HG02840 (cell line): ENCODE measurements at regions not wholly inside any gene's neighbourhood (a gene's known extent, or its start where the extent isn't known, plus 50 kb on each side); places are given as distances from the start of the nearest gene placed in this dataset.
A peak's percentile ranks its signal among the peaks of the same experiment; 100 is the strongest.
"Not testable (repeated sequence)": the region's sequence is repeated elsewhere in the genome, so short reads cannot be mapped to it uniquely, and the experiment has no call there.

Experiments used
- ATAC-seq: cut with Tn5 transposase; IDR thresholded peaks from one replicate; pipeline ENCODE4 v1.9.1; 2021; ENCODE audit warnings: mild to moderate bottlenecking, moderate library complexity, moderate number of reproducible peaks; ENCODE audit not compliant: unreplicated experiment, low FRiP score

- no peak for ATAC-seq
These were observed 72.3 kb upstream of the SH3RF1 start for GRCh38 chr4:169342906-169343564.

- ATAC-seq = no peak
These were observed 71.6 kb upstream of the SH3RF1 start for GRCh38 chr4:169342159-169342860.

DNA sequence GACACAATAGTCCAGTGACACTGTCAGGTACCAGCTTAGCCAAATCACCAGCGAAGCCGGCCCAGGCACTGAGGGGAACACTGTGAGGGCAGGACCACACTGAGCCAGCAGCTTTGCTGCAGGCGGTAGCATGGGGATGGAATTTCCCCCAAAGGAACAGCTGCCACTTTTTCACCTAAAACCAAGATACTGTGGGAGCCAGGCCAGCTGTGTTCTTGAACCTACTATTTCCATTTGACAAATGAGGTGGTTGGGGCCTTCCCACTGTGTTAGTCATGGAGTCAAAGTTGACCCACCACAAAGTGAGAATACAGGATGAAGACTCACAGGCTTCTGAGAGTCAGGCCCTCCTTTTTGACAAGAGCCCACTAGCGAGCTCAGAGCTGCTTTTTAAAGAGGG lies 70.7 kb upstream of the SH3RF1 start:
- peak; percentile 77 for ATAC-seq

- no peak for ATAC-seq
These were observed 70.1 kb upstream of the SH3RF1 start for GRCh38 chr4:169340834-169341233.

DNA sequence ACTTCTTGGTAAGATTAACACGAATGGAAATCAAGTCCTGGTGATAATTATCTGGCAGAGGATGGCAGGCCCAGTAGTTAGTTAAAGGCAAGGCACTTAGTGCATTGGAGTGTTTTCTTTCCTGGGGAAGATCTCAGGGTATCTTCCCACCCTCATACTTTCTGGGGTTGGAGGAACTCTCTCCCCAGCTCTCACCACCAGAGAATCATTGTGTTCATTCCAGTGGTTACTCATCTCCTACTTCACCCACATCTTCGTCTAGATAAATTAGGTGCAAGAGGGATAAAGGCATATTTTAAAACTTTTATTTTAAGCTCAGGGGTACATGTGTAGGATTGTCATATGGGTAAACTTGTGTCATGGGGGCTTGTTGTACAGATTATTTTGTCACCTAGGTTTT lies 67.5 kb upstream of the SH3RF1 start:
- ATAC-seq = no peak

GRCh38 chr4:169337510-169337909 lies 66.8 kb upstream of the SH3RF1 start:
- ATAC-seq = no peak

GRCh38 chr4:169335331-169335730 lies 64.6 kb upstream of the SH3RF1 start:
- no peak for ATAC-seq

GRCh38 chr4:169334335-169334734 lies 63.6 kb upstream of the SH3RF1 start:
- ATAC-seq = no peak

GRCh38 chr4:169333265-169333664 lies 62.5 kb upstream of the SH3RF1 start:
- no peak for ATAC-seq

- ATAC-seq = no peak
These were observed 61.8 kb upstream of the SH3RF1 start for GRCh38 chr4:169332583-169332982.

GRCh38 chr4:169330811-169331210 lies 60.1 kb upstream of the SH3RF1 start:
- no peak for ATAC-seq

- ATAC-seq = no peak
These were observed 59.3 kb upstream of the SH3RF1 start for GRCh38 chr4:169330095-169330494.

GRCh38 chr4:169327951-169328350 lies 57.2 kb upstream of the SH3RF1 start:
- no peak for ATAC-seq

DNA sequence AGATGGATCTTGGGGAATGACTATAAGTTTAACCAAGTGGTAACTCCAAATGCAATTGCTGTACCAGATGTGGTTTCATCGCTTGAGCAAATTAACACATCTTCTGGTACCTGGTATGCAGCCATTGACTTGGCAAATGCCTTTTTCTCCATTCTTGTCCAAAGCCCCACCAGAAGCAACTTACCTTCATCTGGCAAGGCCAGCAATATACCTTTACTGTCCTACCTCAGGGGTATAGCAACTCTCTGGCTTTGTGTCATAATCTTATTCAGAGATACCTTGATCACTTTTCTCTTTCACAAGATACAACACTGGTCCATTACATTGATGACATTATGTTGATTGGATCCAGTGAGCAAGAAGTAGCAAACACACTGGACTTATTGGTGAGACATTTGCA lies 53.2 kb upstream of the SH3RF1 start:
- ATAC-seq = not testable (repeated sequence)

GRCh38 chr4:169322833-169323232 lies 52.1 kb upstream of the SH3RF1 start:
- not testable (repeated sequence) for ATAC-seq
